Mucosa of descending colon (tissue), 3 donors: ENCODE measurements at regions not wholly inside any gene's neighbourhood (a gene's known extent, or its start where the extent isn't known, plus 50 kb on each side); places are given as distances from the start of the nearest gene placed in this dataset.

Experiments used
- ATAC-seq: fragments of 200-7000 bp; cut with Tn5 transposase; one replicate; pipeline ENCODE4 v1.9.1; 2020; ENCODE audit warnings: mild to moderate bottlenecking, moderate library complexity
- DNase-seq, 3 donors: peaks; one replicate each; pipeline ENCODE4 v3.0.0-alpha.2; 2020
- H3K36me3 ChIP-seq: fragments of 200-600 bp; one replicate; pipeline ENCODE4 v1.8.0; 2021; ENCODE audit warnings: low read depth, mild to moderate bottlenecking
- H3K4me1 ChIP-seq: fragments of 200-600 bp; one replicate; pipeline ENCODE4 v1.8.0; 2021; ENCODE audit warnings: low read depth, mild to moderate bottlenecking
- H3K4me3 ChIP-seq: fragments of 200-600 bp; one replicate; pipeline ENCODE4 v1.8.0; 2021; ENCODE audit warnings: mild to moderate bottlenecking
- H3K9me3 ChIP-seq: fragments of 200-600 bp; one replicate; pipeline ENCODE4 v1.8.0; 2021; ENCODE audit warnings: mild to moderate bottlenecking
- CTCF ChIP-seq: fragments of 200-600 bp; IDR thresholded peaks from one replicate; pipeline ENCODE4 v1.8.0; 2022; ENCODE audit warnings: antibody characterized with exemption, mild to moderate bottlenecking
- intact Hi-C, 2 donors: fragments of 100-400 bp; cut with DNase I in 1 of 2; cut with micrococcal nuclease in 1 of 2; formaldehyde crosslinking; loops; one replicate each; pipeline versions ENCODE4 v1.11.0 to v1.11.1; 2022; cut with DNase I, micrococcal nuclease
- donor health status: DM: no; HTN: no; CAD: no; lungs with moderate emphysema.
- donor health status: DM: no; HTN: no; CAD: no.
- donor health status: DM: no; HTN: yes; CAD: no.

- intact Hi-C loops: no loop called here
- Histone ChIP-seq H3K9me3 (no peaks in the 10 kb centered on the region), H3K4me1 (no peaks in the 10 kb centered on the region), H3K36me3 (no peaks in the 10 kb centered on the region), H3K4me3 (no peak overlapping the region)
- TF ChIP-seq CTCF: no peak
- ATAC-seq: no peak
- no peak for DNase-seq
Measured at GRCh38 chr19:31589109-31589508, 239.9 kb upstream of the TSHZ3 start.

- H3K36me3 ChIP-seq: no peaks in the 10 kb centered on the region
- H3K9me3 ChIP-seq: no peaks in the 10 kb centered on the region
- intact Hi-C loops: no loop called here
- ATAC-seq (no peak), DNase-seq (no peak)
- H3K4me1 ChIP-seq: no peaks in the 10 kb centered on the region
- no peak for TF ChIP-seq CTCF
- H3K4me3 ChIP-seq: no peak overlapping the region
Measured at GRCh38 chr19:31591258-31591657, 242.0 kb upstream of the TSHZ3 start.

DNA sequence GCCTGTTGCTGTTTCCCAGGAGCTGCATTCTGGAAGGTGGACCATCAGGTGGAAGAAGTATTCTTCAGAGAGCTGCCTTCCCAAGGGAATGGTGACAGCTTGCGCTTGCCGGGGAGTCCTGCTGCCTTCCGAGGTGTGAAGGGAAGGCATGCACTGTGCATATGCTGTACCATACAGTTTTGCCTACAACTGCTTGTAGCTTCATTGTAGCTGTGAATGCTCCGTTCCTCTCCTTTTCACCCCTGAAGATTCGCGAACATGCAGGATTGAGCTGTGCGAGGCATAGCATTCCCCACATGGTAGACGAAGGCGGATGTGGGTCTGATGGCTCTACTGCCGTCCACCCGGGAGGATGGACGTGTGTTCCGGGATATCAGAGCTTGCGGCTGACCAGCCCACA is 243.2 kb upstream of the TSHZ3 start:
- intact Hi-C loops: no loop called here
- no peak overlapping the region for H3K4me3 ChIP-seq
- no peaks in the 10 kb centered on the region for H3K4me1 ChIP-seq
- H3K9me3 ChIP-seq: no peaks in the 10 kb centered on the region
- no peak for DNase-seq
- no peak for ATAC-seq
- TF ChIP-seq CTCF: no peak
- no peaks in the 10 kb centered on the region for H3K36me3 ChIP-seq

DNA sequence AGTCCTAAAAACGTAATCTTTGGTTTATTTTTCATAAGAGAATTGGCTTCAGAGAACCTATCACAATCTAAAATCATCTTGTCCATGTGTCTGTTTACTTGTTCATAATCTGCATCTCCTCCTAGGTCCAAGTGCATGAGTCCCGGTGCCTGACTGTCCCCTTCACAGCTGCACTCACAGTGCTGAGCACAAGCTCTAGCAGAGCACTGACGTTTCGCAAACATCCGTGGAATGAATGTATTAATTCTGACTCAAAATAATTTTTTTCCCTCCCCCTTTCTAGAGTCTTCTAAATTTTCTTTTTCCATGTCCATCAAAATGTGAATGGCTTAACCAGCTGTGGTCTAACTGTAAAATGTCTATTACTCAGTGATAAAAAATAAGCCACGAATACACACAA is 245.5 kb upstream of the TSHZ3 start:
- no peaks in the 10 kb centered on the region for H3K4me1 ChIP-seq
- H3K9me3 ChIP-seq: no peaks in the 10 kb centered on the region
- no peak for DNase-seq
- no peak for TF ChIP-seq CTCF
- intact Hi-C loops: no loop called here
- ATAC-seq: no peak
- H3K4me3 ChIP-seq: no peak overlapping the region
- no peaks in the 10 kb centered on the region for H3K36me3 ChIP-seq

GRCh38 chr19:31595521-31595920 is 246.3 kb upstream of the TSHZ3 start:
- no peak for TF ChIP-seq CTCF
- Histone ChIP-seq H3K9me3 (no peaks in the 10 kb centered on the region), H3K36me3 (no peaks in the 10 kb centered on the region), H3K4me1 (no peaks in the 10 kb centered on the region), H3K4me3 (no peak overlapping the region)
- DNase-seq: no peak
- ATAC-seq: no peak
- intact Hi-C loops: no loop called here

DNA sequence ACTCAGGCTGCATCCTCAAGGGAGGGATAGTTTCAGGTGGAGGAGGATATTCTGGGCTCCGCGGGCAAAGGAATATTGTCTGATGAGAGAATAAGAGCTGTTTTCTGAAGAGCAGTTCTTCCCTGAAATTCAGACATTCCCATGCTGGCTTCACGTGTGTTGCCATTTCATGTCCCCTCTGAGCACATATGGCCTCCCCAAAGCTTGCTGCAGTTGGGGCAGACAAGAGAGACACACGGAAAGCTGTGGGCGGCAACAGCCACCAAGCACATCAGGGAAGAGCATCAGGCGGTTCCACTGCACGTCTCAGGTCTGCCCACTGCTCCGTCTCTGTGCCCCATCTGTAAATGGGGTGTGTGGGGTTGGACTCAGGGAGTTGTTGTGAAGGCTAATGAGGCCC is 247.5 kb upstream of the TSHZ3 start:
- no peak for TF ChIP-seq CTCF
- no peak overlapping the region for H3K4me3 ChIP-seq
- no peaks in the 10 kb centered on the region for H3K4me1 ChIP-seq
- no peaks in the 10 kb centered on the region for H3K9me3 ChIP-seq
- DNase-seq (no peak), ATAC-seq (no peak)
- intact Hi-C loops: no loop called here
- no peaks in the 10 kb centered on the region for H3K36me3 ChIP-seq
